Activated effector memory CD4-positive, alpha-beta T cell treated with anti-CD3 and anti-CD28 coated beads, Interleukin-2, amount 50 U/mL, for 16 hours (primary cell): ENCODE measurements at regions not wholly inside any gene's neighbourhood (a gene's known extent, or its start where the extent isn't known, plus 50 kb on each side); places are given as distances from the start of the nearest gene placed in this dataset.

Source experiments
- DNase-seq: peaks from one replicate; pipeline ENCODE4 v3.0.0-alpha.2; 2020

DNA sequence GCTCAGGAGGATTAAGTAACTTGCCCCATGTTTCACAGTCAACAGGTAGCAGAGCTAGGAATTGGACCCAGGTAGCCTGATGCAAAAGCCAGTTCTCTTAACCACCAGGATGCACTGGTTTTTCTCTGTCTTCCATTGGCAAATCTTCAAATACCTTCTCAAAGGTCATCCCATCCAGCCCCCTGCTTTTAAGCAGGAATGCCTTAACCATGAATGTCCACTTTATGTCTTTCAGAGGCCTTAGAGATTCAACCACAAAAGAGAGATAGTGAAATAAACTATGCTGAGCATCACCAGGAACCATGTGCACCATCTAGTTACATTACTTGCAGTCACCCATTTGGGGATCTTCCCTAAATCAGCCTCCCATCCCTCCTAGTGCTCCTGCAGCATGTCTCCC, 94.3 kb downstream of the C17orf67 start:
- DNase-seq: no peak

DNA sequence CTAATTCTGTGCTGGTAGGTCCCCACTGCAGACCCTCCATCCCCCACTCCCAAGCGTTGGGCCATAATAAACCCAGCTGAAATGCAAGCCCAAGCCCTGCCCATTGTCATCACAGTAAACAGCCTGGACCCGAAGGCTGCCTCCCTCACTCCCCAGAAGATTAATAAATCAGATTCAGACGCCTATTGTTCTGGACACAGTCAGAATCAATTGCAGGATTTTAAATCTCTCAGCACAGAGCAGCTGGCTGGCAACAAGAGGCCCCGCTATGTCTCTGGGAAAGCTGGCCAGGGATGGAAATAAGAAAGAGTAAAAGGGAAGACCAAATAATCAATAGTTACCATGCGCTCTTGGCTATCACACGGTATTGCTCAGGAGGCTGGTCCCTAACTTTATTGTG, 93.9 kb downstream of the C17orf67 start:
- DNase-seq: no peak

DNA sequence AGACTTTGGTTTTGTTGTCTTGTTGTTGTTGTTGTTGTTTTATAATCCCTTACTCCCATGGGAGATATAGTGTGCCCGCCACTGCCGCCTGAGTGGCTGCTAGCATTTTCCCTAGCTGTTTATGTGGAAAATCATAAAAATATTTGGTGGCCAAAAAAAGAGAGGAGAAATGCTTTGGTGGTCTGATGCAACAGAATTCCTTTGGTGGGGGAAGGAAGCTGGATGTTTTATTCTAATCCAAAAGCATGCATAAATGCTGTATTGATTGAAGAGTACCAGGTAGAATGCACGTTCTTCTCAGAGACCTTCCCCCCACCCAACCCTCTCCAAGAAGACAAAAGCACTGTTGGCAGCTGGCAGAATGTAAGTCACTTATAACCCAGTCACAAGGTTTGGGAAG, 93.2 kb downstream of the C17orf67 start:
- DNase-seq: no peak
